HG03520 (cell line): ENCODE measurements at regions not wholly inside any gene's neighbourhood (a gene's known extent, or its start where the extent isn't known, plus 50 kb on each side); places are given as distances from the start of the nearest gene placed in this dataset.

ENCODE experiments used
- ATAC-seq: cut with Tn5 transposase; IDR thresholded peaks from one replicate; pipeline ENCODE4 v1.9.1; 2021; ENCODE audit warnings: mild to moderate bottlenecking, moderate library complexity; ENCODE audit not compliant: unreplicated experiment

DNA sequence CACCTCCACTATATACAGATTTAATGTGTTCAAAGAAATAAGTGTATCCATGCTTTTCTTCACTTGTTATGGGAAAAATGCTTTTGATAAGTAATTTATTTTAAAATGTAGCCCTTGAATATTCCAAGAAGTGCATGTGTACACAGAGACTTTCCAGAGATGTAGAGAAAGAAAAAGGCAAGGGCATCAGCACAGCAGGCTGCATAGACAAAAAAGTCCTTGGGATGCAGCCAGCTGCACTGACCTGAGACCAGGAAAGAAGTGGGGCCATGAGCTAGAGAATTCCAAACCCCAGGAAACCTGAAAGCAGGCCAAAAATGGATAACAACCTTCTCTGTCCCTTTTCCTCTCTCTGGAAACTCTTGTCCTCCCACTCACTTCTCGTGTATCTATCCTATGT, 51.6 kb upstream of the PRDM8 start:
- ATAC-seq, result no peak

DNA sequence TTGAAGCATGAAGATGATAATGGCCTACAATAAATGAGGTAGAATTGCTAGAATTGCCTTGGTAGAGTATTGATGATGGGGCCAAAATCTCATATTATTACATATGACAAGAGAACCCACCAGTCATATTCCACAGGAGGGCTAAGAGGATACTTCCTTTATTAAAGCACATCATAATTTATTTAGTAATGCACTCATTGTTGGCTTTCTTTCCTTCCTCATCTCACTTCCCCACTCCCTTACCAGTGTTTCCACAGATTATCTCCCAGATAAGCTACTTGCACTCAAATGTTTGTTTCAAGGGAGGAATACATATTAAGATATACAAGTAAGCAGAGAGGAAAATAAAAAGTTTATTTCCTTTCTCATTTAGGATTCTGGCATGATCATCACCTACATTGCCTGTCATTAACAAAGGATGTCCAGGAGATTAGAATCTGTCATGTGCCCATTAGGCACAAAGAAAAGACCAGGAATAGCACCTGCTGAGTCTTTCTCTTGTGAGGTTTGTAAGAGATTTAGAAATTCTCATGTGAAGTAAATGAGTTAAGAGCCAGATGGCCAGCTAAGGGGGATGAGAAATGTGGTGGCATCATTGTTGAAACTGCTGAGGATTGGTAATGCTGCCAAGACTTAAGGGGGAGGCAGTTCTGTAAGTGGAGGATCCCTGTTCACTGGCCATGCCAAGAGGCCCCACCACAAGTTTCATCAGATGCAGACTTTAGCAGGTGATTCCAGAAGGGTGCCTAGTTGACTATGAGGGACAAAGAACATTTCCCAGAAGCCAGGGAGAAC, 52.4 kb upstream of the PRDM8 start:
- ATAC-seq, result no peak

DNA sequence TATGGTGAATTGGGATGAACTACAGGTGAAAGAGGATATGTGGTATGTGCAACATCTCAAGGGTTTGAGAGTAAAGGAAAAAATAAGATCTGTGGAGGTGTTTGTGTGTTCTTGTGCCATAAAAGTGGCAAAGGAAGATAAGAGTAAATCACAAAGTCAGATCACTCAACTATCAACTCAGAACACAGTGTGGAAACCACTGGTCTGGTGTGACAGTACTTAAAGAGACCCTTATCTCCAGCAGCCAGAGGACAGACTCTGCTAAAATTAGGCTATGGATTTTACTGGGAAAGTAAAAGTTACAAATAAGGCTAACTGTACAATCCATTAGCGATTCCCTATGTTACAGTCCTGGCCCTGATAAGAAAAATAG, 54.0 kb upstream of the PRDM8 start:
- ATAC-seq, result no peak

DNA sequence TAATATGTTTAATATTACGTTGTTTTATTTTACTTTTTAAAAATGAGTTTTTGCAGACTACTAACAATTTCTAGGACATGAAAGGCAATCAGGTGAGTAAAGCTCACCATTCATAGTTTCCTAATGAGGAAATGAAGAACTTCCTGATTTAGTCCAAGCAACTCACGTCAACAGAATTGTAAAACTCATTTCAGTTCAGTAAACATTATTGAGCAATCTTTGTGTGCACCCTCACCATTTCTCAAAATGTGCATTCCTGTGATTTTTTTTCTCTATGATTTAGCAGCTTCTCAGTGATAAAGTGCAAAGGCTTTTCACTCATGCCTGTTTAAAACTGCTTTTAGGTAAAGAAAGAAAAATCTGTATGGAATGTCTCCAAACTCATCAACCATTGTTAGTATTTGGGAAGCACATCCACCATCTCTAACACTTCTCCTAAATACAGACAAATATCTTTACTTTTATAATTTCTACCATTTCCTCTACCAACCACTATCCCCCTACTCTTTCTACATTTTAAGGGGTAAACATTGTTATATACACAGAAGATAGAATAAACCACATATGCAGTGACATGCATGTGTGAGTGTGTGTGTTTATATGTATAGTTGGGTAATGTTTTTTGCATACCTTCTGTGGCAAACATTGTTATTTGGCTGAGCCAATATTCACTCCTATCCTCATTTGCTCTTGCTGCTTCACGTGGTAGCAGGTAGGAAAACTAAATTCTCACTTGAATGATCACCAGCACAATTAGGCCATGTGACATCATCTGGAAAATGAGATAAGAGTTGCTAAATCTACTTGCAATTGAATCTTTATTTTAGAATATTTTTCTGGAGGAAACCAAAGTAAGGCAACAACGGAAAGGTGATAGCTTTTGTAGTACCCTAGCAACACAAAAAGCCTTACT, 54.7 kb upstream of the PRDM8 start:
- ATAC-seq, result no peak

DNA sequence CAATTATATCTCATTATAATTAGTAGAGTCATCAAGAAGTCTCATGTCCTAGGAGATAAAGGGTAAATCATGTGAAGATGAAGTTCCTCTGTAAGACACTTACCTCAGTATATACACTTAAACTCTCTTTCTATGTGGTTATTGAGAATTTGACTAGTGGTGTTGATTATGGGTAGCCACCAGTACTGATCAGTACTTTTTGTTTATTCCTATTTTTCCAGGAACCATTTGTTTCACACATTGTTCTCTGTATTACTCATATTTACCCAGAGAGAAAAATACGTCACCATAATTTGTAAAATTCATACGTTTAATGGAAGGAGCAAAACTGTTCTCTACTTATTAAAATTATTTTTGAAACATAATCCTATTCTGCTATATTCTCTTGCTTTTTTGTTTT, 55.8 kb upstream of the PRDM8 start:
- no peak for ATAC-seq

DNA sequence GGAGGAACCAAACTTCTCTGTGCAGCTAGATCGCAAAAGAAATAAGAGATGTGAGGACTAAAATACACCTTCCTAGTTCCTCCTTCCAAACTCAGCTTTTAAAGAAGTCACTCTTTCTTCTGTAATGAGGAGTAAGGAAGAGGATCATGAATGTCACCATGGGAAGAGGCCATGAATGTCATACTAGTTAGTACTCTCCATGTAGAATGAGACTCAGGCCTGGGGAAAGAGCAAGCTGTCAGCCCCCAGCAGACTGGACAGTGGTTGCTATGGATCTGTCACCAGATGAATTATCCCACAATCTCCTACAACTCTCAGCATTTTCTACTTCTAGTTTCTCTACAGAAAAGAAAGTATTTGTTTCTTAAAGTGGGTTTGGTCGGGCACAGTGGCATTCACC, 57.1 kb upstream of the PRDM8 start:
- ATAC-seq, result no peak

DNA sequence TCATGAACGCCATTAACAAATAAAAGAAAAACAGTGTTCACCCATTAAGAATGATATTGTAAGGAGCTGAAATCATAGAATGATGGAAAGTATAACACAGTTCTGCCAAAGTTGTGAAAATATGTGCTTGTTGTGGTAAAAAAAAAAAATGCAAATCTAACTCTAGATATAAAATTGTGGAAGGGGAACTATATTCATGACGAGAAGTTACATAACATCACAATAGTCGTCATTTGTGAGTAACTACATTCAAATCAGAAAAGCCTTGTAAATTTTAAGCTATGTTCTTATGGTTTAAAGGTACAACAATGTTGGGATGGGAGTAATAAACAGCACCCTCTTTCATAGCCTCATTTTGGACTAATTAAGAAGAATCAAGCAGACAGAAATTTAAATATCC, 57.6 kb upstream of the PRDM8 start:
- no peak for ATAC-seq

DNA sequence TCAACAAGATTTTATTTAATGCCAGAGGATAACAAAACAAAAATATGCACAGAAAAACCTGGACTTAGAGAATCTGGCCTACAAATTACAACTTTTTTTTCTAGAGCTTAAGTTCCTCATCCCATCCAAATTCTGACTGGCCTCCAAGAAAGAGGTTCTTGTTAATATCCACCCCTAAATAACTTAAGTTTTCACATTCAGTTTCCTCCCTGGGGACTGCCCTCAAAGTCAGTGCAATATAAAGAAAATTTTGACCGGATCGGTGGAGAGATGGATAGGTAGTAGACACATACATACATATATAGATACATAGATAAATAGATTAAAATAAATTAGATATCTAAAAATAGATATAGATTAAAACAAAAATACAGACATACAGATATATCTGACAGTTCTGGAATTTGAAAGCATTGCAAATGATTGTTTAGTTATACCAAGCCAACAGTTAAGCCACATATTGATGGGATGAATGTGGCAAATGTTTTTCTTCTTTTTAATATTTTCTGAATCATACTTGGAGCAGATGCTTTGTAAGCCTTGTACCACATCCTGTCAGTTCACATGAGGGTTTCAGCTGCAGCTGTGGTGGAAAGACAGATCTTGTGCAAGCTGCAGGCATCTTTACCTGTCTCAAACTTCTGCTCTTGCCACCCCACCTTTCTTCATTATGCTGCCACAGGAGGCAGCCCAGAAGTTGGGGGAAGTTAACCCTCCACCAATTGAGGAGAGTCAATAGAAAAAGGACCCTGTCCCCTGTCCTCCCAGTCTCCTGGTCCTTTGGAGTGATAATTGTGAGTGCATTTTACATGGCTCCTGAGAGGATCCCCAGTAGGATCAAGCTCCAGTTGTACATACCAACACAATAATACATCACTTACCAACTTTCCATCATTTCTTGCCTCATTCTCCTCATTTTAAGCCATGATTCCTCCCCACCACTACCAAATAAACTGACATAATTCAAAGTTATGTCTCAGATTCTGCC, 58.5 kb upstream of the PRDM8 start:
- peak; percentile 95 for ATAC-seq

DNA sequence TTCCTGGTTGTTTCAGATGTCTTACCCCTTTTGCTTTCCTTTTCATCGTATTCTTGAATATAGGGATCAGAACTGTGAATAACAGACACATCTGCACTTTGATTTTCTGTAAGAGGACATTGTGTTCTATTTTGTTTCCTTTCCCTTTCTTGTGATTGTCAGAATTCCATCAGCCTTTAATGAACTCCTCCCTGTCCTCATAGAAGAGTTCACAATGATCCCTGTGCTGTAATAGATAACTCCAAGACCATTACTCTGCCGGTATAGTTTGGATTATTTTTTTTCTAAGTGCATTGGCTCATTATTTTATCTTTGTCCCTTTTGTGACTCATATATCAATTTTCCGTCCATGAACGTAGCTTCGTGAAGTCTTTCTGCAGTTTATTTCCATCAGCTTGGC, 59.7 kb upstream of the PRDM8 start:
- ATAC-seq, result no peak

DNA sequence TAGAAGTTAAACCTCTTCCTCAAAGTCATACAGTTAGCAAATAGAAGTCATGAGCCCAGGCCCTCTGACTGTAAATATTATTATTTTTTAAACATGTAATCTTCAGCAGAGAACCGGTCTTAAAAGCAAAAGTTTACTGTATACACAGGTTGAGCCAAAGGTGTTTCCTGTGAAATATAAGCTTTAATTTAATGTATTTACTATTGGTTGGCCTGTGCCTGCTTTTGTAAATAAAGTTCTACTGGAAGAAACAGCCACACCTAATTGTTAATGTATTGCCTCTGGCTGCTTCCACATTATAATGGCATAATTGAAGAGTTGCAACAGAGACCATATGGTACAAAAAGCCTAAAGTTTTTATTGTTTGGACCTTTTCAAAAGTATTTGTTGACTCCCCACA, 61.0 kb upstream of the PRDM8 start:
- ATAC-seq, result no peak

DNA sequence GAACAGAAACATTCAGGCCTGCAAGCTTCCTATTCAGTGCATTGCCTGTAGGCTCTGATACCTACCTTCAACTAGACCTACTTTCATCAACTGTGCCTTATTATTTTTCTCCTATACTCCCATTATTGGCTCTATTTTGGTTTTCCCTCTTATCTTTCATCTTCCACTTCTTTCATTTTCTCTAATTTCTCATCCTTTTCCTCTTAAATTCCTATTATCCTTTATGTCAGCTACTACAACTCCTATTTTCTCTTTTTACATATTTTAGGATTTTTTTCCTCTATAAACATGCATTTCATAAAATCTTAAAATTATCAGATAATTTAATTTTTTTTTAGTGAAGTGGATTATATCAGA, 61.6 kb upstream of the PRDM8 start:
- ATAC-seq, result no peak

DNA sequence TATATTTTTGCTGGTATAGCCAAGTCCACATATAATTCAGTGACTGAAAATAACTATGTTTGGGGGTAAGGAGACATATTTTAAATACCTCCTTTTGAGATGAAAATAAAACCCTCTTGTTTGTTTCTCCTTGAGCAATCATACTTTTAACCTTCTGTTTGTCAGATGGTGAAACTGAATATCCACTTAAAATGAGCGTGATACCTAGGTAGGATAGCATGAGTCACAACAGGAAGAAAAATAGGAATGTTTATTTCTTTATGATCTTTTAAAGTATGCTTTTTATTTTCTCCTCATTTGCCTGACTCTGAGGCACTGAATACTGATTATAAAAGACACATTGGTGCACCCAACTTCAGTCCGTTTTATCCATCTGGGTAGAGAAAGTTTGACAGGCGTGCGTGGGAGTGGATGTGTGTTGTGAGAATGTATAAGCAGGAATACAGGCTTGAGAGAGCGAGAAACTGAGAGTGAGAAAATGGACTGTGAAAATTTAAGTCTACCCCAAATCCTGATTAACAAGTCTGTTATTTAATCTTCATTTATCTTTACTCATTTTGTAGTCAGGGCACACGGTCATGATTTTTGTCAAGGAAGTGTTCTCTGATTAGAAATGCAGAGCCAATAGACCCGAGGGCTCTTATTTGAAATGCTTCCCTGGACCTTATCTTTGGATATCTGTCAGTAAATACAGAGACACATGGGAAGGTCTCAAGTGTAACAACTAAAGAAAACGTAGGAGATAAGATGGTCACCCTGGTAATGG, 62.1 kb upstream of the ANTXR2 start:
- ATAC-seq, result no peak

DNA sequence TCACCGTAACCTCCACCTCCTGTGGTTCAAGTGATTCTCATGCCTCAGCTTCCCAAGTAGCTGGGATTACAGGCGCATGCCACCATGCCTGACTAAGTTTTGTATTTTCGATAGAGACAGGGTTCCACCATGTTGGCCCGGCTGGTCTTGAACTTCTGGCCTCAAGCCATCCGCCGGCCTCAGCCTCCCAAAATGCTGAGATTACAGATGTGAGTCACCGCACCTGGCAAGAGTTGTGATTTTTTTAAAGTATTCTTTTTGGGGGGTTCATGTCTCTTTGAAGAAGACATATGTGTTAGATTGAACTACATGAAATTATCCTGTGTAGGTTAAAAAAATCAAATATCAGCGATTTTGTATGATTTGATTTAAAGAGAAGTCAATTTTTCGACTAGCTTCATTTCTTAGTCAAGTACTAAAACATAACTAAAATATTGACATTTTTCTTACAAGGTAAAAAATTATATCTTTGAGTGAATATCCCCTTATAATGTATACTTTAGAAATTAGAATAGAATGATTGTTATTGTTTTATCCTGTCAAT, 60.3 kb upstream of the ANTXR2 start:
- no peak for ATAC-seq

DNA sequence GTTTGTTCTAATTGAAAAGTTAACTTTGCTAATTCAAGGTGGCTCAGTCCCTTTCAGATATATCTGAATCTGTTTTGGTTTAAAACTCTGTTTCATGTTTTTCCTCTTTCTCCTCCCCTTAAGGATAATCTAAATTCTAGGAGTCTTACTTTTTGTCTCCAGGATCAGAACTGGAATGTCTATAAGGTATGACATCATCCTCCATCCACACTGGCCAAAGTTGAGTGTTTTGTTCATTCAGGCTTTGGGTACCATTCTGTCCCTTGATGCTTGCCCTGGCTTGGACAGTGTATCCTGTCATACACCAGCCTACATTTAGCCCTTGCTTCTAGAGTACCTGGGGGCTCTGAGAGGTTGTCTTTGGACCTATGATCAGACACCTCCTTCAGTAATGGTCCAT, 56.8 kb upstream of the ANTXR2 start:
- no peak for ATAC-seq

DNA sequence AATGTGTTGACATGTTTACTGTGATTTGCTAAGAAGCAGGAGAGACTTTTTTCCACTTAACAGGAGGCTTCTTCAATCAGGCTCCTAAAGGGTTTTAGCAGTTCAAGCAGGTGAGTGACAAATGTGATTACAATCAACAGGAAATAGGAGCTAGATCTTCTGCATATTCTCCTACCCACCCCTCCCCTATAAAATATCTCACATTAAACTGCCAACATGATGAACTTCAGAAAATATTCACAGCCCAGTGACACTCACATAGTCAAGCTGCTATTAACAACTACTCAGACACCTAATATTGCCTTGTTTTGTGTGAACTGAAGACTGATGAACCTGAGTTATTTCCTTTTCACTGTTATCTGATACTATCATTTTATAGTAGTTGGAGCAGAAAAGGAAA, 55.9 kb upstream of the ANTXR2 start:
- no peak for ATAC-seq

DNA sequence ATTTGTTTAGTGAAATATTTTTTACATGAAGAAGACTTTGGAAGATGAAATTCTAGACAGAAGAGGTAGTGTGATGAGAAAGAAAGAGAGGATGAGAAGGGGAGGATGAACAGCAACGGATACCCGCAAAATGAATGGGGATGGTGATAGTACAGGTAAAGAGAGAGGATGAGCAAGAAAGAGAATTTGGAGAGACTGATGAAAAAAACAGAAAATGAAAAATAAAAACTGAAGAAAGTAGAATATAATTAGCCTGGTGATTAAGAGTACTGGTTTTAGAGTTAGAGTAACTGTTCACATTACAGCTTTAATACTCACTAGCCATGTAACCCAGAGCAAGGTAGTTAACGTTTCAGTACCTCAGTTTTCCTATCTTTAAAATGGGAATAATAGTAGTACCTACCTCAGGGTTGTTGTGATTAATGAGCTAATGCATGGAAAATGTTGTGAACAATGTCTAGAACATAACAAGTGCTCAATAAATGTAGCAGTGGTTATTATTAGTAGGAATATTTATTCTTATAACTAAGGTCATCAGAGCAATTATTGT, 54.9 kb upstream of the ANTXR2 start:
- ATAC-seq, result no peak

DNA sequence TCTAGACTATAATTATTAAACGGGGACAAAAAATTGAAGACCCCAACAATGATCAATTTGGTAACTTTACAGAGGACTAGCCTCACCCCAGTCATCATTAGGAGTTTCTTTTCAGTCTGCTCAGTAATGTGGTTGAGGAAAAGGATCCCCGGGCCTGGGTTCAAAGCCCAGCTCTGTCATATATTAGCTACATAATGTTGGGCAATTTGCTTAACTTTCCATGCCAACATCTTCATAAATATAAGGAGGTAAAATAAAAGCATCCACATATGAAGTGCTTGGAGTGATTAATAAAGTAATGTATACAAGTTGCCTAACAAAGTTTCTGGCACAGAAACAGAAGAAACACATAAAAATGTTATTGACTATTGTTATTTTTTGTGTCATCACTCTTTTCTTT, 53.4 kb upstream of the ANTXR2 start:
- ATAC-seq, result no peak

DNA sequence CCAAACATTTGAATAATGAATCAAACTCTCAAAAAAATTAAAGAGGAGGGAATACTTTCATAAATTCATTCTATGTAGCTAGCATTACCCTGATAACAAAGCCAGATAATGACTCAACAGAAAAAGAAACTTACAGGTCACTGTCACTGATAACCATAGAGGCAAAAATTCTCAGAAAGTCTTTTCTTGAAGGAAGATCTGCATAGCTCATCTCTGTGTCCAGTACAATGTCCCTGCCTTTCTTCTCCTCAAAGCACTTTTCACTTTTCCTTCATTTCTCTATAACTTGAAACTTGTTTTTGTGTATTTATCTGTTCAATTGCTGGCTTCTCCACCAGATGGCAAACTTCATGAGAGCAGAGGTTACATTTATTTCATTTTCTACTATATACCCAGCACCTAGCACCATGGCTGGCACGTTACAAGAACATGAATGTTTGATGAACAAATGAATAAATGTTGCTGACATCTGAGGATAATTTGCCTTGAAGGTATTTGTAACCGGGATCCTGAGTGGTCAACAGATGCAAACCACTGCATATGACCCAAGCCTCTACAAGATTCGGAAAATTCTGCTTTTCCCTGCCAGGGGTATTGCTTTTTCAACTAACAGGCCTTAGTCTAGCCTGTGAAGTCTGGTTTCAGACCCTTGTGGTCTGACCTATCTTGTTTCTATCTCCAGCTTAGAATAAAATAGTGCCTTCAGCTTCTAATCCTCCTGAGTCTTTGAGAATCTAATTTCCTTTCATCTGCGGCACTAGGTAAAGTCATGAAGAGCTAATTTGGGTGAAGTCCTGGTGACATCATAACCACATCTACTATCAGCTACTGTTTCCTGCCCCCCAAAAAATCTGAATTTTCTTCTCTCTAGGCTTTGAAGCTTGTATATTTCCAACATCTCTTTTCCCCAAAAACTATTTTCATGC, 52.5 kb upstream of the ANTXR2 start:
- peak; percentile 66 for ATAC-seq
